ENCODE measurements at regions not wholly inside any gene's neighbourhood (a gene's known extent, or its start where the extent isn't known, plus 50 kb on each side); places are given as distances from the start of the nearest gene placed in this dataset.

DNA sequence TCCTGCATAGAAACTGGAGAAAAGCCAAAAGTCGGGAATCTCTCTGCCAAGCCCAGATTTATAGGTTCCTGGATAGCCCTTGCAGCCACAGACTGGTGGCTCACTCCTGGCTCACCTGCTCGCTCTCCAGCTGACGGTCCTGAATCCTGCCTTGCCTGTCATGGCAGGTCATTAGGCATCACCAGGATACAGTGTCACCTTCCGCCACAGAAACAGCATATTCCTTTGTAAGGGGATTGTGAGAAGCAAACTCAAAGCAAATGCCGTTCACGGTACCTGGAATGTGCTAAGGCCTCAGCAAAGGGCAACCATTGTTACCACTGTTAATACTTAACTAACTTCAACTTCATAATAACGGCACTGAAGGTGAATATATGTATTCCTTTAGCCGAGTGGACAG is 57.1 kb upstream of the GPR45 start:
- H3K9ac ChIP-seq (ENCODE audit: low read length): no peak overlapping the region
- H3K27ac Mint-ChIP-seq: no peak overlapping the region
- H3K4me3 Mint-ChIP-seq: no peak overlapping the region
- no peaks in the 10 kb centered on the region for H3K27me3 ChIP-seq (replicated peaks in 1 of 4; ENCODE audit: control extremely low read depth in 1 of 4, control insufficient read depth in 3 of 4, insufficient read depth in 4 of 4, low read length in 3 of 4)
- H3K27ac ChIP-seq (ENCODE audit: low read length in 2 of 2): no peak overlapping the region
- no peaks in the 10 kb centered on the region for H4K20me1 ChIP-seq (ENCODE audit: control insufficient read depth, insufficient read depth, low read length, poor library complexity, severe bottlenecking)
- TF ChIP-seq, protein P1, sequence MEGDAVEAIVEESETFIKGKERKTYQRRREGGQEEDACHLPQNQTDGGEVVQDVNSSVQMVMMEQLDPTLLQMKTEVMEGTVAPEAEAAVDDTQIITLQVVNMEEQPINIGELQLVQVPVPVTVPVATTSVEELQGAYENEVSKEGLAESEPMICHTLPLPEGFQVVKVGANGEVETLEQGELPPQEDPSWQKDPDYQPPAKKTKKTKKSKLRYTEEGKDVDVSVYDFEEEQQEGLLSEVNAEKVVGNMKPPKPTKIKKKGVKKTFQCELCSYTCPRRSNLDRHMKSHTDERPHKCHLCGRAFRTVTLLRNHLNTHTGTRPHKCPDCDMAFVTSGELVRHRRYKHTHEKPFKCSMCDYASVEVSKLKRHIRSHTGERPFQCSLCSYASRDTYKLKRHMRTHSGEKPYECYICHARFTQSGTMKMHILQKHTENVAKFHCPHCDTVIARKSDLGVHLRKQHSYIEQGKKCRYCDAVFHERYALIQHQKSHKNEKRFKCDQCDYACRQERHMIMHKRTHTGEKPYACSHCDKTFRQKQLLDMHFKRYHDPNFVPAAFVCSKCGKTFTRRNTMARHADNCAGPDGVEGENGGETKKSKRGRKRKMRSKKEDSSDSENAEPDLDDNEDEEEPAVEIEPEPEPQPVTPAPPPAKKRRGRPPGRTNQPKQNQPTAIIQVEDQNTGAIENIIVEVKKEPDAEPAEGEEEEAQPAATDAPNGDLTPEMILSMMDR (IDR thresholded peaks at IDR 0.05): no peak
- TF ChIP-seq EZH2 (IDR thresholded peaks at IDR 0.05; ENCODE audit: borderline replicate concordance, insufficient read depth, low read depth, low read length, poor library complexity, severe bottlenecking): no peak
- H3K9me3 Mint-ChIP-seq (ENCODE audit: insufficient read depth): no peaks in the 10 kb centered on the region
- no peak for ATAC-seq (ENCODE audit: low read depth)
- H3K4me1 ChIP-seq (ENCODE audit: control insufficient read depth in 2 of 2, insufficient read depth in 2 of 2, low read length in 2 of 2): peaks cover 22 to 33% of the 10 kb centered on the region in 2 donors
- CTCF ChIA-PET: no interaction called here
- H3K4me3 ChIP-seq (ENCODE audit: control extremely low read depth in 1 of 5, extremely low read depth in 1 of 5, insufficient read depth in 1 of 5, low read depth in 2 of 5, low read length in 4 of 5): no peak overlapping the region
- H2AFZ ChIP-seq (ENCODE audit: insufficient read depth, low read depth, low read length, poor library complexity, severe bottlenecking): peak overlapping the region; percentile 26
- POLR2A ChIA-PET: no interaction called here
- no peaks in the 10 kb centered on the region for H3K79me2 ChIP-seq (ENCODE audit: control insufficient read depth, insufficient read depth, low read length)
- H3K4me1 Mint-ChIP-seq: peaks cover 33% of the 10 kb centered on the region
- H3K27me3 Mint-ChIP-seq: no peaks in the 10 kb centered on the region
- no peak for DNase-seq
- intact Hi-C loops (cut with micrococcal nuclease): no loop called here
- H3K36me3 ChIP-seq (replicated peaks in 1 of 2; ENCODE audit: control extremely low read depth in 1 of 2, control insufficient read depth in 1 of 2, extremely low read depth in 1 of 2, insufficient read depth in 2 of 2, low read length in 1 of 2): no peaks in the 10 kb centered on the region
- WGBS (ENCODE audit: insufficient coverage): 82% methylated on average over 2 of the region's 8 CpGs
- H3K4me2 ChIP-seq (replicated peaks; ENCODE audit: low read depth, low read length, poor library complexity, severe bottlenecking): peak overlapping the region; percentile 36
- no peaks in the 10 kb centered on the region for H3K9me3 ChIP-seq (ENCODE audit: control extremely low read depth in 1 of 3, control insufficient read depth in 2 of 3, insufficient read depth in 1 of 3, low read length in 2 of 3)

DNA sequence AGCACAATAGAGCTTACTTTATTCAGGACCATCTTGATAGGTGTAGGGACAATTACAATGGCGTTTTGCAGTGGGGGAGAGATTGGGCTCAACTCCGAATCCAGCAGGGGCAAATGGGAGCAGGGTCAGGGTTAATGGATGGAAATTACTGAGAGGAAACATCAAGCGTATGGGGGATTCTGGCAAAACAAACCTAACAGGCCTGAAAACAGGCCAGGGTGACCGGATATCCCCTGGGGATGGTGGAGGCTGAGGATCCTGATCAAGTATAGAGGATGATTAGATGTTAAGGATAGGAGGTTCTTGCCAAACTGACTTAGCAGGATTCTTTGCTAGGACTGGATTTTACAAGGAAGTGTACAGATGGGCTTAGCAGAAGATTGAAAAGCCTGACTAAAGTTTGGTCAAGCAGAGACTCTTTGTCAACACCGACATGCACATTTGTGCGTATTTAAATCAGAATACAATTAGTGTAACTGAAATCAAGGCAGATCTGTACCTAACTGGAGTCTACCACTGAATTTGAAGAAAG is 54.5 kb upstream of the GPR45 start:
- H3K4me2 ChIP-seq (replicated peaks; ENCODE audit: low read depth, low read length, poor library complexity, severe bottlenecking): no peak overlapping the region
- POLR2A ChIA-PET: interaction anchor here (0.6 kb wide), 1 partner anchor 51 kb away, joined by 5 read pairs; no protein-coding TSS in a partner anchor
- 84% methylated on average over 5 of the region's 6 CpGs for WGBS (ENCODE audit: insufficient coverage)
- no peak overlapping the region for H2AFZ ChIP-seq (ENCODE audit: insufficient read depth, low read depth, low read length, poor library complexity, severe bottlenecking)
- peaks cover 1 to 10% (median 8%) of the 10 kb centered on the region in 3 donors for H3K9me3 ChIP-seq (ENCODE audit: control extremely low read depth in 1 of 3, control insufficient read depth in 2 of 3, insufficient read depth in 1 of 3, low read length in 2 of 3)
- peaks cover 4% of the 10 kb centered on the region for H3K9me3 Mint-ChIP-seq (ENCODE audit: insufficient read depth)
- H3K27ac ChIP-seq (ENCODE audit: low read length in 2 of 2): no peak overlapping the region
- H3K27me3 Mint-ChIP-seq: peaks cover 9% of the 10 kb centered on the region
- peaks cover 17% of the 10 kb centered on the region for H3K4me1 Mint-ChIP-seq
- peaks cover 0 to 5% (median 4%) of the 10 kb centered on the region in 4 experiments for H3K27me3 ChIP-seq (replicated peaks in 1 of 4; ENCODE audit: control extremely low read depth in 1 of 4, control insufficient read depth in 3 of 4, insufficient read depth in 4 of 4, low read length in 3 of 4)
- H3K36me3 ChIP-seq (replicated peaks in 1 of 2; ENCODE audit: control extremely low read depth in 1 of 2, control insufficient read depth in 1 of 2, extremely low read depth in 1 of 2, insufficient read depth in 2 of 2, low read length in 1 of 2): no peaks in the 10 kb centered on the region
- H3K9ac ChIP-seq (ENCODE audit: low read length): no peak overlapping the region
- intact Hi-C loops (cut with micrococcal nuclease): no loop called here
- DNase-seq (no peak), ATAC-seq (ENCODE audit: low read depth) (no peak)
- H3K4me3 ChIP-seq (ENCODE audit: control extremely low read depth in 1 of 5, extremely low read depth in 1 of 5, insufficient read depth in 1 of 5, low read depth in 2 of 5, low read length in 4 of 5): no peak overlapping the region
- CTCF ChIA-PET: no interaction called here
- H4K20me1 ChIP-seq (ENCODE audit: control insufficient read depth, insufficient read depth, low read length, poor library complexity, severe bottlenecking): no peaks in the 10 kb centered on the region
- H3K4me1 ChIP-seq (ENCODE audit: control insufficient read depth in 2 of 2, insufficient read depth in 2 of 2, low read length in 2 of 2): peaks cover 16 to 18% of the 10 kb centered on the region in 2 donors
- no peaks in the 10 kb centered on the region for H3K79me2 ChIP-seq (ENCODE audit: control insufficient read depth, insufficient read depth, low read length)
- TF ChIP-seq EZH2 (IDR thresholded peaks at IDR 0.05; ENCODE audit: borderline replicate concordance, insufficient read depth, low read depth, low read length, poor library complexity, severe bottlenecking): no peak
- TF ChIP-seq, protein P1 (IDR thresholded peaks at IDR 0.05): no peak
- H3K4me3 Mint-ChIP-seq: no peak overlapping the region
- no peak overlapping the region for H3K27ac Mint-ChIP-seq
